SK-N-SH treated with all-trans-retinoic acid at 6 μM for 48 hours (cell line): ENCODE measurements at regions not wholly inside any gene's neighbourhood (a gene's known extent, or its start where the extent isn't known, plus 50 kb on each side); places are given as distances from the start of the nearest gene placed in this dataset.

Experiments used
- RARB ChIP-seq: fragments of 250-450 bp; sonication (Bioruptor Pico); IDR thresholded peaks from 2 replicates; pipeline ENCODE4 v1.8.0; 2021; ENCODE audit warnings: mild to moderate bottlenecking, moderate library complexity
- TOX ChIP-seq: fragments of 250-450 bp; sonication (Bioruptor Pico); IDR thresholded peaks from 2 replicates; pipeline ENCODE4 v1.8.0; 2021; ENCODE audit warnings: mild to moderate bottlenecking, moderate library complexity, borderline replicate concordance
- ZC3H10 ChIP-seq: fragments of 250-450 bp; sonication (Bioruptor Pico); IDR thresholded peaks from 2 replicates; pipeline ENCODE4 v1.5.1; 2021; ENCODE audit warnings: mild to moderate bottlenecking, moderate library complexity
- ZFP3 ChIP-seq: fragments of 250-450 bp; sonication (Bioruptor Pico); IDR thresholded peaks from 2 replicates; pipeline ENCODE4 v1.5.0; 2020; ENCODE audit warnings: mild to moderate bottlenecking, moderate library complexity
- ZFP30 ChIP-seq: fragments of 450-650 bp; formaldehyde crosslinking; IDR thresholded peaks from 2 replicates; pipeline ENCODE4 v1.5.0; 2022; ENCODE audit warnings: mild to moderate bottlenecking, moderate library complexity
- ZNF565 ChIP-seq: fragments of 450-650 bp; formaldehyde crosslinking; conservative IDR thresholded peaks from 2 replicates; pipeline ENCODE4 v1.5.0; 2020; ENCODE audit warnings: low read depth, mild to moderate bottlenecking, moderate library complexity
- ZNF70 ChIP-seq: fragments of 450-650 bp; formaldehyde crosslinking; IDR thresholded peaks from 2 replicates; pipeline ENCODE4 v1.5.0; 2020; ENCODE audit warnings: mild to moderate bottlenecking, moderate library complexity
- ZNF8 ChIP-seq: fragments of 450-650 bp; formaldehyde crosslinking; IDR thresholded peaks from 2 replicates; pipeline ENCODE4 v1.5.0; 2020; ENCODE audit warnings: mild to moderate bottlenecking, moderate library complexity
- TF ChIP-seq, protein P1 (sequence below): fragments of 250-450 bp; sonication (Bioruptor Pico); IDR thresholded peaks from 2 replicates; pipeline ENCODE4 v1.8.0; 2020; ENCODE audit warnings: mild to moderate bottlenecking, moderate library complexity, borderline replicate concordance

DNA sequence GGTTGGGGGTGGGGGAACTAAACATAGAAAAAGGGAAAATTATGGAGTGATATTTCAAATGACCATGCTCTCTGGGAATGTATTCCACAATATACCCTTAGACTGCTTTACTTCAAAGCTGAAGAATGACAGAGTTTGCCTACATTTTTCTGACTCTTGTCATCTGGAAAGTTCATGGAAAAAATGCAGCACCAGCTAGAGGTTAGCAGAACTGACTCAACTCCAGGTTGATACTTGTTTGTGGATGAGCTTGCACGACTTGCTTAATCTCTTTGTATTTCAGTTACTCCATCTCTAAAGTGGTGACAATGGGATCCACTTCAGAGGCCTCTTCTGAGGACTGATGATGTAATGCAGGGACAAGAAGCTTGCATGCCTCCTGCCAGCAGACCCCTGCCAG lies 824.0 kb upstream of the ID2 start:
- no peak for TF ChIP-seq ZC3H10
- no peak for TF ChIP-seq RARB
- TF ChIP-seq, protein P1, sequence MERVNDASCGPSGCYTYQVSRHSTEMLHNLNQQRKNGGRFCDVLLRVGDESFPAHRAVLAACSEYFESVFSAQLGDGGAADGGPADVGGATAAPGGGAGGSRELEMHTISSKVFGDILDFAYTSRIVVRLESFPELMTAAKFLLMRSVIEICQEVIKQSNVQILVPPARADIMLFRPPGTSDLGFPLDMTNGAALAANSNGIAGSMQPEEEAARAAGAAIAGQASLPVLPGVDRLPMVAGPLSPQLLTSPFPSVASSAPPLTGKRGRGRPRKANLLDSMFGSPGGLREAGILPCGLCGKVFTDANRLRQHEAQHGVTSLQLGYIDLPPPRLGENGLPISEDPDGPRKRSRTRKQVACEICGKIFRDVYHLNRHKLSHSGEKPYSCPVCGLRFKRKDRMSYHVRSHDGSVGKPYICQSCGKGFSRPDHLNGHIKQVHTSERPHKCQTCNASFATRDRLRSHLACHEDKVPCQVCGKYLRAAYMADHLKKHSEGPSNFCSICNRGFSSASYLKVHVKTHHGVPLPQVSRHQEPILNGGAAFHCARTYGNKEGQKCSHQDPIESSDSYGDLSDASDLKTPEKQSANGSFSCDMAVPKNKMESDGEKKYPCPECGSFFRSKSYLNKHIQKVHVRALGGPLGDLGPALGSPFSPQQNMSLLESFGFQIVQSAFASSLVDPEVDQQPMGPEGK (CRISPR knock-in tag): no peak
- no peak for TF ChIP-seq ZFP3
- TF ChIP-seq TOX (CRISPR knock-in tag): no peak
- TF ChIP-seq ZFP30: no peak
- no peak for TF ChIP-seq ZNF8 (CRISPR knock-in tag)
- no peak for TF ChIP-seq ZNF565 (CRISPR knock-in tag)
- no peak for TF ChIP-seq ZNF70
